CD4-positive, alpha-beta T cell (primary cell): ENCODE measurements at regions not wholly inside any gene's neighbourhood (a gene's known extent, or its start where the extent isn't known, plus 50 kb on each side); places are given as distances from the start of the nearest gene placed in this dataset.

ENCODE experiments used
- ATAC-seq: fragments of 200-7000 bp; cut with Tn5 transposase; one replicate; pipeline ENCODE4 v1.10.0; 2022; ENCODE audit warnings: mild to moderate bottlenecking; ENCODE audit not compliant: poor library complexity
- CTCF ChIA-PET: fragments of 350-600 bp; sonication (Branson Sonifier 250); formaldehyde crosslinking; loops from one replicate; lab custom pipeline; 2021; ENCODE audit warnings: antibody characterized with exemption, inconsistent platforms; lab: Charles Lee
- POLR2A ChIA-PET: fragments of 350-600 bp; sonication (Branson Sonifier 250); formaldehyde crosslinking; loops from one replicate; lab custom pipeline; 2021; ENCODE audit warnings: antibody characterized with exemption, inconsistent platforms; lab: Charles Lee
- DNase-seq, 14 experiments: peaks; one replicate each; pipeline ENCODE4 v3.0.0-alpha.2; 2013 to 2020; ENCODE audit warnings: mixed read lengths in 2 of 14
- H3K27ac ChIP-seq, 2 donors: one replicate each; pipeline versions ENCODE4 v1.5.1 to v1.7.0; 2013; ENCODE audit warnings: low read length in 2 of 2, low read depth in 1 of 2, mild to moderate bottlenecking in 1 of 2
- H3K27me3 ChIP-seq, 2 experiments: 1 replicate in 1 of 2; 2 replicates in 1 of 2; pipeline versions ENCODE4 v1.6.1 to v1.7.0; 2013; ENCODE audit warnings: low read length in 2 of 2, control low read depth in 1 of 2, mild to moderate bottlenecking in 1 of 2, moderate library complexity in 1 of 2; ENCODE audit not compliant: insufficient read depth in 2 of 2, control insufficient read depth in 1 of 2
- H3K36me3 ChIP-seq: one replicate; pipeline ENCODE4 v1.6.1; 2013; ENCODE audit warnings: low read length, control low read depth; ENCODE audit not compliant: insufficient read depth
- H3K4me1 ChIP-seq: one replicate; pipeline ENCODE4 v1.6.1; 2013; ENCODE audit warnings: low read length, control low read depth; ENCODE audit not compliant: insufficient read depth
- H3K4me3 ChIP-seq: one replicate; pipeline ENCODE4 v1.5.1; 2013; ENCODE audit warnings: mild to moderate bottlenecking, low read length, moderate library complexity
- H3K9me3 ChIP-seq, 2 experiments: 1 replicate in 1 of 2; 2 replicates in 1 of 2; pipeline versions ENCODE4 v1.6.1 to v1.7.0; 2013; ENCODE audit warnings: low read length in 2 of 2, mild to moderate bottlenecking in 2 of 2, control low read depth in 1 of 2, moderate library complexity in 1 of 2; ENCODE audit not compliant: control insufficient read depth in 1 of 2, insufficient read depth in 1 of 2
- H3K27ac Mint-ChIP-seq: one replicate; pipeline ENCODE4 v1.8.0; 2020; ENCODE audit warnings: mixed read lengths
- H3K27me3 Mint-ChIP-seq: one replicate; pipeline ENCODE4 v1.8.0; 2021; ENCODE audit warnings: mixed read lengths
- H3K36me3 Mint-ChIP-seq: one replicate; pipeline ENCODE4 v1.8.0; 2021; ENCODE audit warnings: low read depth, mixed read lengths
- H3K4me1 Mint-ChIP-seq: one replicate; pipeline ENCODE4 v1.8.0; 2021; ENCODE audit warnings: low read depth, mixed read lengths
- H3K4me3 Mint-ChIP-seq: one replicate; pipeline ENCODE4 v1.8.0; 2020; ENCODE audit warnings: mild to moderate bottlenecking, mixed read lengths
- H3K9me3 Mint-ChIP-seq: one replicate; pipeline ENCODE4 v1.8.0; 2020; ENCODE audit warnings: mixed read lengths
- CTCF ChIP-seq: fragments of 200-600 bp; IDR thresholded peaks from one replicate; pipeline ENCODE4 v1.8.0; 2022; ENCODE audit warnings: antibody characterized with exemption, mild to moderate bottlenecking
- intact Hi-C, 2 experiments: fragments of 100-400 bp; cut with DNase I in 1 of 2; cut with micrococcal nuclease in 1 of 2; formaldehyde crosslinking; loops; one replicate each; pipeline versions ENCODE4 v1.15.1 to v1.9.0; 2023 to 2025; cut with DNase I, micrococcal nuclease

- no peak for TF ChIP-seq CTCF
- CTCF ChIA-PET = no interaction called here
- Histone ChIP-seq H3K4me1 (no peaks in the 10 kb centered on the region), H3K27me3 (no peaks in the 10 kb centered on the region), H3K4me3 (no peak overlapping the region), H3K36me3 (no peaks in the 10 kb centered on the region), H3K27ac (no peak overlapping the region), H3K9me3 (no peaks in the 10 kb centered on the region)
- H3K27me3 Mint-ChIP-seq = no peaks in the 10 kb centered on the region
- no peak for ATAC-seq
- no peaks in the 10 kb centered on the region for H3K4me1 Mint-ChIP-seq
- intact Hi-C loops = no loop called here
- H3K4me3 Mint-ChIP-seq = no peak overlapping the region
- no peaks in the 10 kb centered on the region for H3K36me3 Mint-ChIP-seq
- no peak for DNase-seq
- no peaks in the 10 kb centered on the region for H3K9me3 Mint-ChIP-seq
- POLR2A ChIA-PET = no interaction called here
- H3K27ac Mint-ChIP-seq = no peak overlapping the region
Observed at GRCh38 chr3:27043328-27043955, 325.7 kb downstream of the NEK10 start.

- Mint-ChIP-seq H3K27me3 (no peaks in the 10 kb centered on the region), H3K4me1 (no peaks in the 10 kb centered on the region), H3K4me3 (no peak overlapping the region), H3K9me3 (no peaks in the 10 kb centered on the region), H3K27ac (no peak overlapping the region), H3K36me3 (no peaks in the 10 kb centered on the region)
- DNase-seq (no peak), ATAC-seq (no peak)
- Histone ChIP-seq H3K27ac (no peak overlapping the region), H3K4me1 (no peaks in the 10 kb centered on the region), H3K4me3 (no peak overlapping the region), H3K36me3 (no peaks in the 10 kb centered on the region), H3K27me3 (no peaks in the 10 kb centered on the region), H3K9me3 (no peaks in the 10 kb centered on the region)
- TF ChIP-seq CTCF = no peak
- ChIA-PET CTCF (no interaction called here), POLR2A (no interaction called here)
- intact Hi-C loops = no loop called here
Observed at GRCh38 chr3:27044931-27045481, 324.2 kb downstream of the NEK10 start.

GRCh38 chr3:27046351-27046750, 322.8 kb downstream of the NEK10 start:
- H3K9me3 ChIP-seq = peaks cover 3% of the 10 kb centered on the region in 2 experiments
- H3K4me1 ChIP-seq = no peaks in the 10 kb centered on the region
- no peak overlapping the region for H3K27ac ChIP-seq
- CTCF ChIA-PET = no interaction called here
- Mint-ChIP-seq H3K9me3 (peaks cover 6% of the 10 kb centered on the region), H3K27ac (no peak overlapping the region), H3K4me1 (no peaks in the 10 kb centered on the region), H3K36me3 (no peaks in the 10 kb centered on the region), H3K27me3 (no peaks in the 10 kb centered on the region), H3K4me3 (no peak overlapping the region)
- intact Hi-C loops = no loop called here
- DNase-seq (no peak), ATAC-seq (no peak)
- H3K27me3 ChIP-seq = no peaks in the 10 kb centered on the region
- POLR2A ChIA-PET = no interaction called here
- no peak for TF ChIP-seq CTCF
- no peak overlapping the region for H3K4me3 ChIP-seq
- no peaks in the 10 kb centered on the region for H3K36me3 ChIP-seq
